GM23338 (cell line): ENCODE measurements at regions not wholly inside any gene's neighbourhood (a gene's known extent, or its start where the extent isn't known, plus 50 kb on each side); places are given as distances from the start of the nearest gene placed in this dataset.

Experiments used
- ATAC-seq: fragments of 200-7000 bp; cut with Tn5 transposase; 3 replicates; pipeline ENCODE4 v1.9.1; 2020
- DNase-seq: peaks from one replicate; pipeline ENCODE4 v3.0.0-alpha.2; 2015; ENCODE audit warnings: low spot score
- H2AFZ ChIP-seq: fragments of 200-600 bp; sonication (generic); 2 replicates; pipeline ENCODE4 v1.8.0; 2016; ENCODE audit warnings: antibody characterized with exemption, mild to moderate bottlenecking, moderate library complexity
- H3F3A ChIP-seq: fragments of 200-600 bp; sonication (generic); replicated peaks from 2 replicates; pipeline ENCODE4 v1.8.0; 2017; ENCODE audit warnings: antibody characterized with exemption, mixed run types, low read depth
- H3K27ac ChIP-seq: fragments of 200-600 bp; sonication (generic); 2 replicates; pipeline ENCODE4 v1.6.1; 2016; ENCODE audit warnings: low read depth
- H3K27me3 ChIP-seq: fragments of 200-600 bp; sonication (generic); 2 replicates; pipeline ENCODE4 v1.8.0; 2016; ENCODE audit warnings: mild to moderate bottlenecking, mixed run types, moderate library complexity; ENCODE audit not compliant: insufficient read depth
- H3K36me3 ChIP-seq: fragments of 200-600 bp; sonication (generic); 2 replicates; pipeline ENCODE4 v1.8.0; 2016; ENCODE audit warnings: mild to moderate bottlenecking; ENCODE audit not compliant: insufficient read depth
- H3K4me1 ChIP-seq: fragments of 200-600 bp; sonication (generic); 2 replicates; pipeline ENCODE4 v1.8.0; 2016; ENCODE audit warnings: mild to moderate bottlenecking, moderate library complexity; ENCODE audit not compliant: insufficient read depth
- H3K4me2 ChIP-seq: fragments of 200-600 bp; sonication (generic); 2 replicates; pipeline ENCODE4 v1.7.1; 2017; ENCODE audit warnings: mixed run types
- H3K4me3 ChIP-seq: fragments of 200-600 bp; sonication (generic); 2 replicates; pipeline ENCODE4 v1.6.1; 2016; ENCODE audit warnings: mixed run types
- H3K79me2 ChIP-seq: fragments of 200-600 bp; sonication (generic); replicated peaks from 2 replicates; pipeline ENCODE4 v1.8.0; 2017; ENCODE audit warnings: mild to moderate bottlenecking; ENCODE audit not compliant: insufficient read depth
- H3K9me2 ChIP-seq: fragments of 200-600 bp; sonication (generic); 2 replicates; pipeline ENCODE4 v1.8.0; 2017; ENCODE audit not compliant: insufficient read depth
- H4K20me1 ChIP-seq: fragments of 200-600 bp; sonication (generic); replicated peaks from 2 replicates; pipeline ENCODE4 v1.8.0; 2017; ENCODE audit warnings: mild to moderate bottlenecking; ENCODE audit not compliant: insufficient read depth
- H3K27ac Mint-ChIP-seq: 2 replicates; pipeline ENCODE4 v1.8.0; 2020; ENCODE audit warnings: inconsistent platforms, mild to moderate bottlenecking, moderate library complexity, mixed read lengths
- H3K27me3 Mint-ChIP-seq: 3 replicates; pipeline ENCODE4 v1.8.0; 2022; ENCODE audit warnings: low read depth, mild to moderate bottlenecking, moderate library complexity, mixed read lengths, inconsistent platforms; ENCODE audit not compliant: insufficient read depth, poor library complexity
- H3K36me3 Mint-ChIP-seq: 3 replicates; pipeline ENCODE4 v1.8.0; 2021; ENCODE audit warnings: low read depth, mild to moderate bottlenecking, inconsistent platforms, moderate library complexity, mixed read lengths
- H3K4me1 Mint-ChIP-seq: 3 replicates; pipeline ENCODE4 v1.8.0; 2020; ENCODE audit warnings: mild to moderate bottlenecking, inconsistent platforms, mixed read lengths
- H3K4me3 Mint-ChIP-seq: 3 replicates; pipeline ENCODE4 v1.8.0; 2021; ENCODE audit warnings: moderate library complexity, mild to moderate bottlenecking, inconsistent platforms, mixed read lengths
- H3K9me3 Mint-ChIP-seq: 3 replicates; pipeline ENCODE4 v1.8.0; 2020; ENCODE audit warnings: moderate library complexity, mild to moderate bottlenecking, inconsistent platforms, mixed read lengths
- EZH2 ChIP-seq: fragments of 200-600 bp; sonication (generic); IDR thresholded peaks from one replicate; pipeline ENCODE4 v1.8.0; 2017; ENCODE audit warnings: antibody characterized with exemption, mild to moderate bottlenecking, low read depth; ENCODE audit not compliant: unreplicated experiment
- JUNB ChIP-seq: IDR thresholded peaks from one replicate; pipeline ENCODE4 v1.6.1; 2016; ENCODE audit warnings: antibody characterized with exemption; ENCODE audit not compliant: unreplicated experiment
- NANOG ChIP-seq: IDR thresholded peaks from 2 replicates; pipeline ENCODE4 v1.6.1; 2016; ENCODE audit warnings: antibody characterized with exemption, borderline replicate concordance
- POLR2AphosphoS5 ChIP-seq: IDR thresholded peaks from 2 replicates; pipeline ENCODE4 v1.6.1; 2016; ENCODE audit warnings: antibody characterized with exemption, low read depth
- STAT1 ChIP-seq: IDR thresholded peaks from one replicate; pipeline ENCODE4 v1.6.1; 2016; ENCODE audit warnings: antibody characterized with exemption; ENCODE audit not compliant: unreplicated experiment
- ZNF331 ChIP-seq: fragments of 250-450 bp; sonication (Bioruptor Pico); IDR thresholded peaks from 2 replicates; pipeline ENCODE4 v1.5.0; 2020; ENCODE audit warnings: low read depth, mild to moderate bottlenecking, moderate library complexity
- TF ChIP-seq, protein P1 (sequence below): IDR thresholded peaks from 2 replicates; pipeline ENCODE4 v1.6.1; 2016; ENCODE audit warnings: antibody characterized with exemption
- TF ChIP-seq, protein P2 (sequence below): IDR thresholded peaks from one replicate; pipeline ENCODE4 v1.6.1; 2018; ENCODE audit warnings: antibody characterized with exemption; ENCODE audit not compliant: unreplicated experiment
- TF ChIP-seq, protein P3 (sequence below): fragments of 250-450 bp; sonication (Bioruptor Pico); IDR thresholded peaks from 2 replicates; pipeline ENCODE4 v1.5.0; 2020; ENCODE audit warnings: mild to moderate bottlenecking, moderate library complexity
- TF ChIP-seq, protein P4 (sequence below), 2 experiments: fragments of 200-600 bp in 1 of 2; sonication (generic) in 1 of 2; conservative IDR thresholded peaks; 2 replicates each; pipeline versions ENCODE4 v1.5.1 to v1.6.1; 2016 to 2017; ENCODE audit warnings: antibody characterized with exemption in 2 of 2, low read depth in 2 of 2, mild to moderate bottlenecking in 2 of 2, moderate library complexity in 1 of 2

DNA sequence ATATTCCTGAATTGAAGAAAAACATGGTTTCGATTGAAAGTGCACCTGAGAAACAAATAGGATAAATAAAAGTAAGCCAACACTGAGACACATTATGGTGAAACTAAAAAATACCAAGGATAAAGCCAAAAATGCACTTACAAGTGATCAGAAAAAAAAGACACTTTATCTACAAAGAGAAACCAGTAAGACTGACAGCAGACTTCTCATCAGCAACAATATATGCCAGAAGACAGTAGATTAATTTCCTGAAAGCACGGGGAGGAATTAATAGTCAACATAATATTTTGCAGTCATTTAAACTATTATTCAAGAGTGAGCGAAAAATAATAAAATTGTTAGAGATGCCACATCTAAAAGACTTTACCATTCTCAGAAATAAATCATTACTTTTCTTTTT lies 172.7 kb upstream of the MAST4 start (continued):
- TF ChIP-seq, protein P1, sequence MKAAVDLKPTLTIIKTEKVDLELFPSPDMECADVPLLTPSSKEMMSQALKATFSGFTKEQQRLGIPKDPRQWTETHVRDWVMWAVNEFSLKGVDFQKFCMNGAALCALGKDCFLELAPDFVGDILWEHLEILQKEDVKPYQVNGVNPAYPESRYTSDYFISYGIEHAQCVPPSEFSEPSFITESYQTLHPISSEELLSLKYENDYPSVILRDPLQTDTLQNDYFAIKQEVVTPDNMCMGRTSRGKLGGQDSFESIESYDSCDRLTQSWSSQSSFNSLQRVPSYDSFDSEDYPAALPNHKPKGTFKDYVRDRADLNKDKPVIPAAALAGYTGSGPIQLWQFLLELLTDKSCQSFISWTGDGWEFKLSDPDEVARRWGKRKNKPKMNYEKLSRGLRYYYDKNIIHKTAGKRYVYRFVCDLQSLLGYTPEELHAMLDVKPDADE, result no peak
- TF ChIP-seq POLR2AphosphoS5, result no peak
- TF ChIP-seq NANOG, result no peak
- TF ChIP-seq JUNB, result no peak
- TF ChIP-seq, protein P2, sequence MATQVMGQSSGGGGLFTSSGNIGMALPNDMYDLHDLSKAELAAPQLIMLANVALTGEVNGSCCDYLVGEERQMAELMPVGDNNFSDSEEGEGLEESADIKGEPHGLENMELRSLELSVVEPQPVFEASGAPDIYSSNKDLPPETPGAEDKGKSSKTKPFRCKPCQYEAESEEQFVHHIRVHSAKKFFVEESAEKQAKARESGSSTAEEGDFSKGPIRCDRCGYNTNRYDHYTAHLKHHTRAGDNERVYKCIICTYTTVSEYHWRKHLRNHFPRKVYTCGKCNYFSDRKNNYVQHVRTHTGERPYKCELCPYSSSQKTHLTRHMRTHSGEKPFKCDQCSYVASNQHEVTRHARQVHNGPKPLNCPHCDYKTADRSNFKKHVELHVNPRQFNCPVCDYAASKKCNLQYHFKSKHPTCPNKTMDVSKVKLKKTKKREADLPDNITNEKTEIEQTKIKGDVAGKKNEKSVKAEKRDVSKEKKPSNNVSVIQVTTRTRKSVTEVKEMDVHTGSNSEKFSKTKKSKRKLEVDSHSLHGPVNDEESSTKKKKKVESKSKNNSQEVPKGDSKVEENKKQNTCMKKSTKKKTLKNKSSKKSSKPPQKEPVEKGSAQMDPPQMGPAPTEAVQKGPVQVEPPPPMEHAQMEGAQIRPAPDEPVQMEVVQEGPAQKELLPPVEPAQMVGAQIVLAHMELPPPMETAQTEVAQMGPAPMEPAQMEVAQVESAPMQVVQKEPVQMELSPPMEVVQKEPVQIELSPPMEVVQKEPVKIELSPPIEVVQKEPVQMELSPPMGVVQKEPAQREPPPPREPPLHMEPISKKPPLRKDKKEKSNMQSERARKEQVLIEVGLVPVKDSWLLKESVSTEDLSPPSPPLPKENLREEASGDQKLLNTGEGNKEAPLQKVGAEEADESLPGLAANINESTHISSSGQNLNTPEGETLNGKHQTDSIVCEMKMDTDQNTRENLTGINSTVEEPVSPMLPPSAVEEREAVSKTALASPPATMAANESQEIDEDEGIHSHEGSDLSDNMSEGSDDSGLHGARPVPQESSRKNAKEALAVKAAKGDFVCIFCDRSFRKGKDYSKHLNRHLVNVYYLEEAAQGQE, result no peak

DNA sequence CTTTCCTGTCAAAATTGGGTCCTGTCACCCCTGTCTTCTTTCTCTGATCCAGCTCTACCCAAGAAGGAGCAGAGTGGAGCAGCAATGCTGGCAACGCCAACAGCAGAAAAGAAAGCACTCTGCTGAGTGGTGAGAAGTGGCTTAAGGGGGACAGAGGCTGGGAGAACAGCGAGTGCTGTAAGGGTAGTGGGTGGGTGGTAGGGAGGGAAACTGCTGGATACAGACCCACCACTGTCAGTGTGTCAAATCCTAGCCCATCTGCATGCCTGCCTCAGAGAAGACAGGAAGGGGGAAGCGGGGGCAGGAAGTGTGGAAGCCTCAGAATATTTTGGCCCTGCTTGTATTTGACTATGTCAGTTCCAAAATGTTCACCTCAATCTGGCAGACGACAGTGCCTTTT lies 170.4 kb upstream of the MAST4 start:
- no peaks in the 10 kb centered on the region for H3K27me3 Mint-ChIP-seq
- no peak overlapping the region for H3K27ac Mint-ChIP-seq
- DNase-seq (no peak), ATAC-seq (no peak)
- H3K4me1 Mint-ChIP-seq, result 0 out of 3 replicates have a peak, but pooled peaks cover 2% of the 10 kb centered on the region
- no peaks in the 10 kb centered on the region; the same call in 2 of the 3 replicates for H3K36me3 Mint-ChIP-seq
- Histone ChIP-seq H3K79me2 (no peaks in the 10 kb centered on the region), H3K36me3 (no peaks in the 10 kb centered on the region), H3K4me1 (no peaks in the 10 kb centered on the region), H3K4me2 (no peak overlapping the region), H3K27ac (no peak overlapping the region), H3K27me3 (no peaks in the 10 kb centered on the region), H4K20me1 (no peaks in the 10 kb centered on the region), H2AFZ (peak overlapping the region; percentile 76; the same call in 1 of the 2 replicates), H3F3A (no peaks in the 10 kb centered on the region), H3K4me3 (no peak overlapping the region), H3K9me2 (peaks cover 2% of the 10 kb centered on the region; the same call in 1 of the 2 replicates)
- no peak overlapping the region for H3K4me3 Mint-ChIP-seq
- TF ChIP-seq POLR2AphosphoS5 (no peak), ZNF331 (no peak), JUNB (no peak), STAT1 (no peak), EZH2 (no peak)
- TF ChIP-seq, protein P3, sequence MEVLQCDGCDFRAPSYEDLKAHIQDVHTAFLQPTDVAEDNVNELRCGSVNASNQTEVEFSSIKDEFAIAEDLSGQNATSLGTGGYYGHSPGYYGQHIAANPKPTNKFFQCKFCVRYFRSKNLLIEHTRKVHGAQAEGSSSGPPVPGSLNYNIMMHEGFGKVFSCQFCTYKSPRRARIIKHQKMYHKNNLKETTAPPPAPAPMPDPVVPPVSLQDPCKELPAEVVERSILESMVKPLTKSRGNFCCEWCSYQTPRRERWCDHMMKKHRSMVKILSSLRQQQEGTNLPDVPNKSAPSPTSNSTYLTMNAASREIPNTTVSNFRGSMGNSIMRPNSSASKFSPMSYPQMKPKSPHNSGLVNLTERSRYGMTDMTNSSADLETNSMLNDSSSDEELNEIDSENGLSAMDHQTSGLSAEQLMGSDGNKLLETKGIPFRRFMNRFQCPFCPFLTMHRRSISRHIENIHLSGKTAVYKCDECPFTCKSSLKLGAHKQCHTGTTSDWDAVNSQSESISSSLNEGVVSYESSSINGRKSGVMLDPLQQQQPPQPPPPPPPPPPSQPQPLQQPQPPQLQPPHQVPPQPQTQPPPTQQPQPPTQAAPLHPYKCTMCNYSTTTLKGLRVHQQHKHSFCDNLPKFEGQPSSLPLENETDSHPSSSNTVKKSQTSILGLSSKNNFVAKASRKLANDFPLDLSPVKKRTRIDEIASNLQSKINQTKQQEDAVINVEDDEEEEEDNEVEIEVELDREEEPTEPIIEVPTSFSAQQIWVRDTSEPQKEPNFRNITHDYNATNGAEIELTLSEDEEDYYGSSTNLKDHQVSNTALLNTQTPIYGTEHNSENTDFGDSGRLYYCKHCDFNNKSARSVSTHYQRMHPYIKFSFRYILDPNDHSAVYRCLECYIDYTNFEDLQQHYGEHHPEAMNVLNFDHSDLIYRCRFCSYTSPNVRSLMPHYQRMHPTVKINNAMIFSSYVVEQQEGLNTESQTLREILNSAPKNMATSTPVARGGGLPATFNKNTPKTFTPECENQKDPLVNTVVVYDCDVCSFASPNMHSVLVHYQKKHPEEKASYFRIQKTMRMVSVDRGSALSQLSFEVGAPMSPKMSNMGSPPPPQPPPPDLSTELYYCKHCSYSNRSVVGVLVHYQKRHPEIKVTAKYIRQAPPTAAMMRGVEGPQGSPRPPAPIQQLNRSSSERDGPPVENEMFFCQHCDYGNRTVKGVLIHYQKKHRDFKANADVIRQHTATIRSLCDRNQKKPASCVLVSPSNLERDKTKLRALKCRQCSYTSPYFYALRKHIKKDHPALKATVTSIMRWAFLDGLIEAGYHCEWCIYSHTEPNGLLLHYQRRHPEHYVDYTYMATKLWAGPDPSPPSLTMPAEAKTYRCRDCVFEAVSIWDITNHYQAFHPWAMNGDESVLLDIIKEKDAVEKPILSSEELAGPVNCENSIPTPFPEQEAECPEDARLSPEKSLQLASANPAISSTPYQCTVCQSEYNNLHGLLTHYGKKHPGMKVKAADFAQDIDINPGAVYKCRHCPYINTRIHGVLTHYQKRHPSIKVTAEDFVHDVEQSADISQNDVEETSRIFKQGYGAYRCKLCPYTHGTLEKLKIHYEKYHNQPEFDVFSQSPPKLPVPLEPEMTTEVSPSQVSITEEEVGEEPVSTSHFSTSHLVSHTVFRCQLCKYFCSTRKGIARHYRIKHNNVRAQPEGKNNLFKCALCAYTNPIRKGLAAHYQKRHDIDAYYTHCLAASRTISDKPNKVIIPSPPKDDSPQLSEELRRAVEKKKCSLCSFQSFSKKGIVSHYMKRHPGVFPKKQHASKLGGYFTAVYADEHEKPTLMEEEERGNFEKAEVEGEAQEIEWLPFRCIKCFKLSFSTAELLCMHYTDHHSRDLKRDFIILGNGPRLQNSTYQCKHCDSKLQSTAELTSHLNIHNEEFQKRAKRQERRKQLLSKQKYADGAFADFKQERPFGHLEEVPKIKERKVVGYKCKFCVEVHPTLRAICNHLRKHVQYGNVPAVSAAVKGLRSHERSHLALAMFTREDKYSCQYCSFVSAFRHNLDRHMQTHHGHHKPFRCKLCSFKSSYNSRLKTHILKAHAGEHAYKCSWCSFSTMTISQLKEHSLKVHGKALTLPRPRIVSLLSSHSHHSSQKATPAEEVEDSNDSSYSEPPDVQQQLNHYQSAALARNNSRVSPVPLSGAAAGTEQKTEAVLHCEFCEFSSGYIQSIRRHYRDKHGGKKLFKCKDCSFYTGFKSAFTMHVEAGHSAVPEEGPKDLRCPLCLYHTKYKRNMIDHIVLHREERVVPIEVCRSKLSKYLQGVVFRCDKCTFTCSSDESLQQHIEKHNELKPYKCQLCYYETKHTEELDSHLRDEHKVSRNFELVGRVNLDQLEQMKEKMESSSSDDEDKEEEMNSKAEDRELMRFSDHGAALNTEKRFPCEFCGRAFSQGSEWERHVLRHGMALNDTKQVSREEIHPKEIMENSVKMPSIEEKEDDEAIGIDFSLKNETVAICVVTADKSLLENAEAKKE (CRISPR knock-in tag), result no peak
- TF ChIP-seq, protein P4, sequence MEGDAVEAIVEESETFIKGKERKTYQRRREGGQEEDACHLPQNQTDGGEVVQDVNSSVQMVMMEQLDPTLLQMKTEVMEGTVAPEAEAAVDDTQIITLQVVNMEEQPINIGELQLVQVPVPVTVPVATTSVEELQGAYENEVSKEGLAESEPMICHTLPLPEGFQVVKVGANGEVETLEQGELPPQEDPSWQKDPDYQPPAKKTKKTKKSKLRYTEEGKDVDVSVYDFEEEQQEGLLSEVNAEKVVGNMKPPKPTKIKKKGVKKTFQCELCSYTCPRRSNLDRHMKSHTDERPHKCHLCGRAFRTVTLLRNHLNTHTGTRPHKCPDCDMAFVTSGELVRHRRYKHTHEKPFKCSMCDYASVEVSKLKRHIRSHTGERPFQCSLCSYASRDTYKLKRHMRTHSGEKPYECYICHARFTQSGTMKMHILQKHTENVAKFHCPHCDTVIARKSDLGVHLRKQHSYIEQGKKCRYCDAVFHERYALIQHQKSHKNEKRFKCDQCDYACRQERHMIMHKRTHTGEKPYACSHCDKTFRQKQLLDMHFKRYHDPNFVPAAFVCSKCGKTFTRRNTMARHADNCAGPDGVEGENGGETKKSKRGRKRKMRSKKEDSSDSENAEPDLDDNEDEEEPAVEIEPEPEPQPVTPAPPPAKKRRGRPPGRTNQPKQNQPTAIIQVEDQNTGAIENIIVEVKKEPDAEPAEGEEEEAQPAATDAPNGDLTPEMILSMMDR (conservative IDR thresholded peaks at IDR 0.05; ENCODE audit: low read depth in 2 of 2), result no peak
- TF ChIP-seq, protein P1, result no peak
- peaks cover 17% of the 10 kb centered on the region for H3K9me3 Mint-ChIP-seq
